ENCODE measurements at regions not wholly inside any gene's neighbourhood (a gene's known extent, or its start where the extent isn't known, plus 50 kb on each side); places are given as distances from the start of the nearest gene placed in this dataset.

DNA sequence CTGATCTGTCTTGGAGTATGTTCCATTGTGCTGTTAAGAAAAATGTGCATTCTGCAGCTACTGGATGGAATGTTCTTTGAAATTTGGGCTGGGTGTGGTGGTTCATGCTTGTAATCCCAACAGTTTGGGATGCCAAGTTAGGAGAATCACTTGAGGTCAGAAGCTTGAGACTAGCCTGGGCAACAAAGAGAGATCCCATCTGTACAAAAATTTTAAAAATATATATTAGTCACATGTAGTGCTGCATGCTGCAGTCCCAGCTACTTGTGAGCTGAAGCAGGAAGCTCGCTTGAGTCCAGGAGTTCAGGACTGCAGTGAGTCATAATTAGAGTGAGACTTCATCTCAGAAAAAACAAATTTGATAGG lies 62.8 kb upstream of the PLSCR4 start:
- TF ChIP-seq, protein P1, sequence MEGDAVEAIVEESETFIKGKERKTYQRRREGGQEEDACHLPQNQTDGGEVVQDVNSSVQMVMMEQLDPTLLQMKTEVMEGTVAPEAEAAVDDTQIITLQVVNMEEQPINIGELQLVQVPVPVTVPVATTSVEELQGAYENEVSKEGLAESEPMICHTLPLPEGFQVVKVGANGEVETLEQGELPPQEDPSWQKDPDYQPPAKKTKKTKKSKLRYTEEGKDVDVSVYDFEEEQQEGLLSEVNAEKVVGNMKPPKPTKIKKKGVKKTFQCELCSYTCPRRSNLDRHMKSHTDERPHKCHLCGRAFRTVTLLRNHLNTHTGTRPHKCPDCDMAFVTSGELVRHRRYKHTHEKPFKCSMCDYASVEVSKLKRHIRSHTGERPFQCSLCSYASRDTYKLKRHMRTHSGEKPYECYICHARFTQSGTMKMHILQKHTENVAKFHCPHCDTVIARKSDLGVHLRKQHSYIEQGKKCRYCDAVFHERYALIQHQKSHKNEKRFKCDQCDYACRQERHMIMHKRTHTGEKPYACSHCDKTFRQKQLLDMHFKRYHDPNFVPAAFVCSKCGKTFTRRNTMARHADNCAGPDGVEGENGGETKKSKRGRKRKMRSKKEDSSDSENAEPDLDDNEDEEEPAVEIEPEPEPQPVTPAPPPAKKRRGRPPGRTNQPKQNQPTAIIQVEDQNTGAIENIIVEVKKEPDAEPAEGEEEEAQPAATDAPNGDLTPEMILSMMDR (IDR thresholded peaks at IDR 0.05; ENCODE audit: low read depth, low read length), result no peak
- H3K4me3 ChIP-seq (replicated peaks in 1 of 2; ENCODE audit: low read depth in 2 of 2, low read length in 2 of 2), result no peak overlapping the region
- DNase-seq (ENCODE audit: low read depth in 2 of 2), result peak; percentile 91 to 94

DNA sequence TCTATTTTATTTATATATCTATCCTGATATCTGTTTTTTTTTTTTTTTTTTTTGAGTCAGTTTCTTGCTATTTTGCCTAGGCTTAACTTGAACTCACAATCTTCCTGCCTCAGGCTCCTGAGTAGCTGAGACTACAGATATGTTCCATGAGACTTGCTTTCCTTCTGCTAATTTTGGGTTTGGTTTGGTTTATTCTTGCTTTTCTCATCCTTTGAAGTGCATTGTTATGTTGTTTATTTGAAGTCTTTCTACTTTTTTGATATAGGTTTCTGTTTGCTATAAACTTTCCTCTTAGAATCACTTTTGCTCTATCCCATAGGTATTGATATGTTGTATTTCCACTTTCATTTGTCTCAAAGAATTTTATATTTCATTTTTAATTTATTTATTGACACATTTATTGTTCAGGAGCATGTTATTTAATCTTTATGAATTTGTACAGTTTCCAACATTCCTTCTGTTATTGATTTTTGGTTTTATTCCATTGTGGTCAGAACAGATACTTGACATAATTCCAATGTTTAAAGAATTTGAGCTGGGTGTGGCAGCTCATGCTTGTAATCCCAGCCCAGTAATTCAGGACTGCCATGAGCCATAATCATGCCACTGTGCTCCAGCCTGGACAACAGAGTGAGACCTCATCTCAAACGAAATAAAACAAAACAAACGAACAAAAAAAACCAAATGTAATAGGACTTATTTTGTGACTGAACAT lies 62.3 kb upstream of the PLSCR4 start:
- no peak overlapping the region for H3K4me3 ChIP-seq (replicated peaks in 1 of 2; ENCODE audit: low read depth in 2 of 2, low read length in 2 of 2)
- TF ChIP-seq, protein P1 (IDR thresholded peaks at IDR 0.05; ENCODE audit: low read depth, low read length), result no peak
- DNase-seq (ENCODE audit: low read depth in 2 of 2), result peak in 1 of 2 donors; percentile 38

DNA sequence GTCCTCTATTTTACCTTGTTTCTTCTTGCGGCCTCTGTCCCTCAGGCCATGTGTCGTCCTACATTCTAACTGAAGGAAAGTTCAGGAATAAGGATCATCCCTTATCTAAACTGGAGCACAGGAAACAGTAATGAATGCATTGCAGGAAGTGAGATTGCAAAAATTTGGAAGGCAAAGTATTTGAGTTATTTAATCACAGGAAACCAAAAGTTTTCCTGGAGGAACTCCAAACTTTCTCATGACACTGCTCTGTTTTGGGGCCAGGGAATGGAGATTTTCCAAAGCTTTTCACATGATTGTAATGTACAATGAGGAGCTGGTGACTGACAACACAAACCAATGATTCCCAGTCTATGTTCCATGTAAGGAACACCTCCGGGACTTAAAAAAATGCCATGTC lies 57.8 kb upstream of the PLSCR4 start:
- peak; percentile 82 to 95 for DNase-seq (ENCODE audit: low read depth in 2 of 2)
- TF ChIP-seq, protein P1 (IDR thresholded peaks at IDR 0.05; ENCODE audit: low read depth, low read length), result no peak
- no peak overlapping the region for H3K4me3 ChIP-seq (replicated peaks in 1 of 2; ENCODE audit: low read depth in 2 of 2, low read length in 2 of 2)

DNA sequence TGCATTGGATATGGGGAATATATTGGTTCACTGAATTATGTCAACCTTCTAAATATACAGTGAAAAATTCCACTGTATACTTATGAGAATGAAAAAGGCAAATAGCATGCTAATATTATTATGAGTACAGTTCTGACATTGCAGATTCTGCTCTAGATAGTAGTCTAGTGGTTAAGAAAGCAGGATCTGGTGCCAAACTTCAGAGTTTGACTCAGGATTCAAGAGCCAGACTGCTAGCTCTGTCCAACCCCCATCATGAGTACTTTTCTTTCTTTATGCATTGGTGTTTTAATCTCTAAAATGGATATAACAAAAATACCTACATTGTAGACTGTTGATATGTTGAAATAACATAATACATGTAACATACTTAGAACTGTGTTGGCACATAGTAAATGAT lies 57.3 kb upstream of the PLSCR4 start:
- TF ChIP-seq, protein P1 (IDR thresholded peaks at IDR 0.05; ENCODE audit: low read depth, low read length), result no peak

DNA sequence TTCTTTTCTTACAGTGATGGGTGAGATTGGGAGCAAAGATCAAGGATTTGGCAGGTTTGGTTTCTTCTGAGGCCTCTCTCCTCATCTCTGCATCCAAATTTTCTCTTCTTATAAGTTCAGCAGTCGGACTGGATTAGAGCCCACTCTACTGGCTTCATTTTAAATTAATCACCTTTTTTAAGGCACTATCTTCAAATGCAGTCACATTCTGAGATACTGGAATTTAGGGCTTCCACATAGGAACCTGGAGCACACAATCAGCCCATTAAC lies 56.5 kb upstream of the PLSCR4 start:
- peak in 1 of 2 donors; percentile 47 for DNase-seq (ENCODE audit: low read depth in 2 of 2)
- TF ChIP-seq, protein P1 (IDR thresholded peaks at IDR 0.05; ENCODE audit: low read depth, low read length), result no peak
- no peak overlapping the region for H3K4me3 ChIP-seq (replicated peaks in 1 of 2; ENCODE audit: low read depth in 2 of 2, low read length in 2 of 2)

More for the DNA sequence above, 57.3 kb upstream of the PLSCR4 start:
- DNase-seq (ENCODE audit: low read depth in 2 of 2), result peak; percentile 81 to 91
- no peak overlapping the region for H3K4me3 ChIP-seq (replicated peaks in 1 of 2; ENCODE audit: low read depth in 2 of 2, low read length in 2 of 2)

DNA sequence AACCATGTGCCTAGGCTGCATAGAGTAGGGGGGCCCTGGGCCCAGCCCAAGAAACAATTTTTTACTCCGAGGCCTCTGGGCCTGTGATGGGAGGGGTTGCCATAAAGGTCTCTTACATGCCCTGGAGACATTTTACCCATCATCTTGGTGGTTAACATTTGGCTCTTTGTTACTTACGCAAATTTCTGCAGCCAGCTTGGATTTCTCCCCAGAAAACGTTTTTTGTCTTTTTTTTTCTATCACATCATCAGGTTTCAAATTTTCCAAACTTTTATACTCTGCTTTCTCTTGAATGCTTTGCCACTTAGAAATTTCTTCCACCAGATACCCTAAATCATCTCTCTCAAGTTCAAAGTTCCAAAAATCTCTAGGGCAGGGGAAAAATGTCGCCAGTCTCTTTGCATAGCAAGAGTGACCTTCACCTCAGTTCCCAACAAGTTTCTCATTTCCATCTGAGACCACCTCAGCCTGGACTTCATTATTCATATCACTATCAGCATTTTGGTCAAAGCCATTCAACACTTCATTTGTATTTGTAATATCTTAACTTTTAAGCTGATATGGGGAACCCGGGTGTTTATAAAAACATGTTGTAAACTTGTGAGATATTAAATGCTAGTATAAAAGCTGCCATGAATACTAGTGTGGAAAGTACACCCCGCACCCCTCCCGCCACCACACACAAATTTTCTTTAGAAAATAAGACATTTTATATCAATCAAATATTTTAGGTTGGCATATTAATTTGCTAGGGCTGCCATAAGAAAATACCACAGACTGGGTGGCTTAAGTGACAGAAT lies 56.0 kb upstream of the PLSCR4 start:
- H3K4me3 ChIP-seq (replicated peaks in 1 of 2; ENCODE audit: low read depth in 2 of 2, low read length in 2 of 2), result no peak overlapping the region
- TF ChIP-seq, protein P1 (IDR thresholded peaks at IDR 0.05; ENCODE audit: low read depth, low read length), result no peak
- DNase-seq (ENCODE audit: low read depth in 2 of 2), result no peak
